Kidney epithelial cell (primary cell): ENCODE measurements at regions not wholly inside any gene's neighbourhood (a gene's known extent, or its start where the extent isn't known, plus 50 kb on each side); places are given as distances from the start of the nearest gene placed in this dataset.

Source experiments
- DNase-seq: peaks from one replicate; pipeline ENCODE4 v3.0.0-alpha.2; 2010; ENCODE audit warnings: low read depth
- H3K27me3 ChIP-seq: 2 replicates; pipeline ENCODE4 v1.6.0; 2011; ENCODE audit warnings: low read length; ENCODE audit not compliant: control insufficient read depth, insufficient read depth
- H3K36me3 ChIP-seq: 2 replicates; pipeline ENCODE4 v1.5.1; 2011; ENCODE audit warnings: low read length; ENCODE audit not compliant: control insufficient read depth, insufficient read depth
- H3K4me3 ChIP-seq: 2 replicates; pipeline ENCODE4 v1.5.1; 2011; ENCODE audit warnings: low read depth, mild to moderate bottlenecking, control low read depth, low read length
- CTCF ChIP-seq: IDR thresholded peaks from 2 replicates; pipeline ENCODE4 v1.5.1; 2011; ENCODE audit warnings: mild to moderate bottlenecking, moderate library complexity, low read length, control low read depth, inconsistent platforms; ENCODE audit not compliant: insufficient read depth, poor library complexity, severe bottlenecking

GRCh38 chr4:71863457-71863856 lies 79.6 kb upstream of the GC start:
- no peak for DNase-seq
- TF ChIP-seq CTCF, result no peak
- no peak overlapping the region for H3K4me3 ChIP-seq
- H3K27me3 ChIP-seq, result no peaks in the 10 kb centered on the region
- H3K36me3 ChIP-seq, result no peaks in the 10 kb centered on the region

- Histone ChIP-seq H3K36me3 (no peaks in the 10 kb centered on the region), H3K27me3 (no peaks in the 10 kb centered on the region), H3K4me3 (no peak overlapping the region)
- no peak for TF ChIP-seq CTCF
- DNase-seq, result no peak
Measured at GRCh38 chr4:71864380-71864779, 80.5 kb upstream of the GC start.

GRCh38 chr4:71866212-71866885 lies 82.5 kb upstream of the GC start:
- no peak overlapping the region for H3K4me3 ChIP-seq
- no peak for DNase-seq
- TF ChIP-seq CTCF, result no peak
- H3K36me3 ChIP-seq, result no peaks in the 10 kb centered on the region
- no peaks in the 10 kb centered on the region for H3K27me3 ChIP-seq

GRCh38 chr4:71867598-71867997 lies 83.7 kb upstream of the GC start:
- no peaks in the 10 kb centered on the region for H3K36me3 ChIP-seq
- no peak overlapping the region for H3K4me3 ChIP-seq
- H3K27me3 ChIP-seq, result no peaks in the 10 kb centered on the region
- no peak for DNase-seq
- no peak for TF ChIP-seq CTCF

- no peak for DNase-seq
- Histone ChIP-seq H3K27me3 (no peaks in the 10 kb centered on the region), H3K36me3 (no peaks in the 10 kb centered on the region), H3K4me3 (no peak overlapping the region)
- no peak for TF ChIP-seq CTCF
Measured at GRCh38 chr4:71870456-71870855, 86.6 kb upstream of the GC start.

GRCh38 chr4:71872221-71872620 lies 88.3 kb upstream of the GC start:
- no peak for TF ChIP-seq CTCF
- no peaks in the 10 kb centered on the region for H3K36me3 ChIP-seq
- DNase-seq, result no peak
- no peak overlapping the region for H3K4me3 ChIP-seq
- H3K27me3 ChIP-seq, result no peaks in the 10 kb centered on the region
